Gastrocnemius medialis (tissue), 4 donors: ENCODE measurements at regions not wholly inside any gene's neighbourhood (a gene's known extent, or its start where the extent isn't known, plus 50 kb on each side); places are given as distances from the start of the nearest gene placed in this dataset.

Experiments
- ATAC-seq, 2 donors: fragments of 150-250 bp; one replicate each; pipeline ENCODE4 v1.9.1; 2016
- DNase-seq, 2 donors: peaks; one replicate each; pipeline ENCODE4 v3.0.0-alpha.2; 2019
- H3K27ac ChIP-seq, 4 donors: fragments of 200-600 bp; sonication (generic); 1 replicate in 1 of 4; 2 replicates in 3 of 4; pipeline ENCODE4 v1.5.1; 2016 to 2018; ENCODE audit warnings: mild to moderate bottlenecking in 2 of 4, moderate library complexity in 1 of 4
- H3K27me3 ChIP-seq, 3 donors: fragments of 200-600 bp; sonication (generic) in 2 of 3; 1 replicate in 1 of 3; 2 replicates in 2 of 3; pipeline versions ENCODE4 v1.5.1 to v1.6.0; 2016 to 2019; ENCODE audit warnings: mild to moderate bottlenecking in 1 of 3, moderate library complexity in 1 of 3
- H3K36me3 ChIP-seq, 2 donors: fragments of 200-600 bp; sonication (generic) in 1 of 2; one replicate each; pipeline ENCODE4 v1.5.1; 2017 to 2018
- H3K4me1 ChIP-seq, 2 donors: fragments of 200-600 bp; sonication (generic) in 1 of 2; one replicate each; pipeline ENCODE4 v1.5.1; 2016 to 2017; ENCODE audit warnings: mild to moderate bottlenecking in 2 of 2
- H3K4me3 ChIP-seq, 4 donors: fragments of 200-600 bp; sonication (generic) in 3 of 4; 1 replicate in 1 of 4; 2 replicates in 3 of 4; pipeline ENCODE4 v1.5.1; 2016 to 2019; ENCODE audit warnings: mild to moderate bottlenecking in 2 of 4
- H3K9me3 ChIP-seq, 3 donors: fragments of 200-600 bp; sonication (generic) in 2 of 3; 1 replicate in 1 of 3; 2 replicates in 2 of 3; pipeline ENCODE4 v1.5.1; 2016 to 2019
- CTCF ChIP-seq, 5 experiments: fragments of 450-650 bp in 3 of 5; fragments of 200-600 bp in 2 of 5; sonication (generic) in 2 of 5; IDR thresholded peaks in 4 of 5; conservative IDR thresholded peaks in 1 of 5; 1 replicate in 4 of 5; 2 replicates in 1 of 5; pipeline ENCODE4 v1.5.1; 2016 to 2019; ENCODE audit warnings: antibody characterized with exemption in 5 of 5, mild to moderate bottlenecking in 3 of 5, moderate library complexity in 3 of 5
- POLR2A ChIP-seq, 2 donors: fragments of 450-650 bp; IDR thresholded peaks; one replicate each; pipeline ENCODE4 v1.6.1; 2017; ENCODE audit warnings: antibody characterized with exemption in 2 of 2, mild to moderate bottlenecking in 2 of 2, moderate library complexity in 2 of 2
- in situ Hi-C, 4 donors: fragments of 200-750 bp; cut with MboI; loops; one replicate each; pipeline versions ENCODE4 v1.15.0 to v1.8.0; 2017; ENCODE audit warnings: low sequenced_read_pairs in 4 of 4
- intact Hi-C: fragments of 100-400 bp; cut with DNase I; formaldehyde crosslinking; loops from one replicate; pipeline ENCODE4 v1.15.1; 2023; ENCODE audit warnings: low total_unique reads

DNA sequence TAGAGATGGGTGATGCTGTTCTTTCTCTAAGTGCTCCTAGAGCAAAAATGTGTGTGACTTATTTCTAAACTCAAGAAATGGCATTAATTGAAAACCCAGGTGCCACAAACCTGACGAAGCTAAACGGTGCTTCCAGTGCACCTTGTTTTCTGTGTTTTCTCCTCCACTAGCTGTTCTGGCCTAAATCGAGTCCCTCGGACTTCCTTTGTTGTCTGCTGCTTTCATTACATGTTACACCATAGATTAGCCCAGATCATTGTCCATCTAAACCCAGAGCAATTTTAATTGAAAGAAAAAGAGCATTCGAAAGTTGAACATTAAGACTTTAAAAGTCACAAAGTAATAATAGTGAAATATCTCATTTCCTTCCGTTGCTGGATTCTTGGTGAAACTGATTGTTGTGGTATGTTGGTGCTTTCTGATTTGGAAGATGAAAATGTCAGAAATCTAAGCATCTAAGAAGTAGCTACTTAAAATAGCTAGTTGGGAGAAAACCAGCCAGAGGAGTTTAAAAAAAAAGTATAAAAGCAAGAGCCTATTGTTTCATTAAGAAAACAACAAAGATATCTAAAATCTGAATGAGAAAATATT is 219.6 kb upstream of the G2E3 start:
- H3K27me3 ChIP-seq, result no peaks in the 10 kb centered on the region
- DNase-seq (no peak), ATAC-seq (no peak)
- in situ Hi-C loops, result no loop called here
- H3K36me3 ChIP-seq, result no peaks in the 10 kb centered on the region
- H3K27ac ChIP-seq, result no peak overlapping the region
- TF ChIP-seq CTCF (IDR thresholded peaks at IDR 0.05 in 4 of 5, conservative IDR thresholded peaks at IDR 0.05 in 1 of 5) (no peak), POLR2A (IDR thresholded peaks at IDR 0.05) (no peak)
- no peaks in the 10 kb centered on the region for H3K4me1 ChIP-seq
- no peak overlapping the region for H3K4me3 ChIP-seq
- intact Hi-C loops, result no loop called here
- no peaks in the 10 kb centered on the region for H3K9me3 ChIP-seq

DNA sequence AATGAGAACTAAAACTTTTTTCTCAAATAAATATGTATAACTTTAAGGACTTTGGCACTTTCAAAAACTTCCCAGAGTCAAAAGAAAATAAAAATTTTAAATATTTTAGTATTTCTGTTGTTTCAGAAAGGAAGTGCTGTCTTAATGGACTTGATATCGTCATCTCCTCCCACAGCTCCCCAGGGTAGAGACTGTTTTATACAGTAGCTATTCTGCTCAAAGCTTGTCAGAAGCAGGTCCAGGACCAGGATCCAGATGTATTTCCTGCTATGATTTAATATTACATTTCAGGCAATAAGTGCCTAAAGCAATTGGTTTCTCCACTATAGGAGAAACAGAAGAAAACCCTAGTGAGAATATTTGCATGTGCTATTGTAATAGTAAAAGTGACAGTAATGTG is 218.5 kb upstream of the G2E3 start:
- no peak for DNase-seq
- no peaks in the 10 kb centered on the region for H3K36me3 ChIP-seq
- intact Hi-C loops, result no loop called here

DNA sequence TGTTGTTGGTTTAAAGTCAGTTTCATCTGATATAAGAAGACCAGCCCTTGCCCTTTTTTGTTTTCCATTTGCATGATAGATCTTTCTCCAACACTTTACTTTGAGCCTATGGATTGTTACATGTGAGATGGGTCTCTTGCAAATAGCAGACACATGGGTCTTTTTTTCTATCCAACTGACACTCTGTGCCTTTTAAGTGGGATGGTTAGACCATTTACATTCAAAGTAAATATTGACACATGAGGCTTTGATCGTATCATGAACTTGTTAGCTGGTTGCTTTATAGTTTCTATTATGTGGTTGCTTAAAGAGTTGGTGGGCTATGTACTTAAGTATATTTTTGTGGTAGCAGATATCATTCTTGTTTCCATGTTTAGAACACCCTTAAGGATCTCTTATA is 213.4 kb upstream of the G2E3 start:
- in situ Hi-C loops, result no loop called here

More for the DNA sequence above, 218.5 kb upstream of the G2E3 start:
- Histone ChIP-seq H3K9me3 (no peaks in the 10 kb centered on the region), H3K4me1 (no peaks in the 10 kb centered on the region), H3K27me3 (no peaks in the 10 kb centered on the region), H3K27ac (no peak overlapping the region), H3K4me3 (no peak overlapping the region)
- in situ Hi-C loops, result no loop called here
- TF ChIP-seq POLR2A (IDR thresholded peaks at IDR 0.05) (no peak), CTCF (IDR thresholded peaks at IDR 0.05 in 4 of 5, conservative IDR thresholded peaks at IDR 0.05 in 1 of 5) (no peak)
- no peak for ATAC-seq

DNA sequence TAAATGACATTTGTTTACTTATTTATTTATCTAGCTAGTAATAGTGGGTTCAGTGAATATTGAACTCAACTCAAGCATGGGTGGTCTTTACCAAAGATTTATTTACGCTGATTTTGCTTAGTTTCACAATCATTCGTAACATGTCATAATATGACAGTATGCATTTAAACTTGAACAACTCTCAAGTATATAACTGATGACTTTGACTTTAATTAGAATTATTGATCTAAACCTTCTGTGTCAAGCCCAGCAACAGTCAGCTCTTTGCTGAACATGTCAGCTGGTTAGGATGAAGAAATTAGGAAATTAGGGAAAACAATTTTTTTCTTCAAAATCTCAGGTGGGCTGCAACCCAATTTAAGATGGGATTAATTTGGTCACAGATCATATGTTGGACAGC is 210.5 kb upstream of the G2E3 start:
- Histone ChIP-seq H3K36me3 (no peaks in the 10 kb centered on the region), H3K4me1 (no peaks in the 10 kb centered on the region), H3K27ac (no peak overlapping the region), H3K9me3 (no peaks in the 10 kb centered on the region), H3K4me3 (no peak overlapping the region), H3K27me3 (no peaks in the 10 kb centered on the region)
- intact Hi-C loops (no loop called here), in situ Hi-C loops (no loop called here)
- TF ChIP-seq CTCF (IDR thresholded peaks at IDR 0.05 in 4 of 5, conservative IDR thresholded peaks at IDR 0.05 in 1 of 5) (no peak), POLR2A (IDR thresholded peaks at IDR 0.05) (no peak)
- no peak for ATAC-seq
- DNase-seq, result no peak

More for the DNA sequence above, 213.4 kb upstream of the G2E3 start:
- no peak overlapping the region for H3K4me3 ChIP-seq
- H3K9me3 ChIP-seq, result no peaks in the 10 kb centered on the region
- ATAC-seq (no peak), DNase-seq (no peak)
- no peak overlapping the region for H3K27ac ChIP-seq
- TF ChIP-seq POLR2A (IDR thresholded peaks at IDR 0.05) (no peak), CTCF (IDR thresholded peaks at IDR 0.05 in 4 of 5, conservative IDR thresholded peaks at IDR 0.05 in 1 of 5) (no peak)
- H3K4me1 ChIP-seq, result no peaks in the 10 kb centered on the region
- H3K36me3 ChIP-seq, result no peaks in the 10 kb centered on the region
- H3K27me3 ChIP-seq, result no peaks in the 10 kb centered on the region
- intact Hi-C loops, result no loop called here

DNA sequence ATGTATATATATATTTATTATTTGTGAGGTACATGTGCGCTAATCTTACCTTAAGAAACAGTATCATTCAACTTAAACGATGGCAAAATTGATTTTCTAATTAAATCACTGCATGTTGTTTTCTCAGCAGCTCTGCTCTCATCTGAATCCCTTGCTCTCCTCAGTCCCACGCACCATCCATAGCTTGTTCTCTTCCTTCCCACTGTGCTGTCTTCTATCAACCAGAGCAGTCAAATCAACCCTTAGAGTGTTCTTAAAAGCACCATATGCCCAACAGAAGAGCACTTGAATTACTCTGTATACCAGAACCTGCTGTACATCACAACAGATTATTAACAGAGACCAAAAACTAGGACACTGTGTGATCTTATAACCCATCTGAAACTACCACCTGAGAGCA is 209.4 kb upstream of the G2E3 start:
- no peaks in the 10 kb centered on the region for H3K36me3 ChIP-seq
- H3K4me3 ChIP-seq, result no peak overlapping the region
- intact Hi-C loops (no loop called here), in situ Hi-C loops (no loop called here)
- TF ChIP-seq POLR2A (IDR thresholded peaks at IDR 0.05), result no peak
- TF ChIP-seq CTCF (IDR thresholded peaks at IDR 0.05 in 4 of 5, conservative IDR thresholded peaks at IDR 0.05 in 1 of 5), result no peak
- no peak overlapping the region for H3K27ac ChIP-seq
- no peaks in the 10 kb centered on the region for H3K9me3 ChIP-seq
- no peaks in the 10 kb centered on the region for H3K4me1 ChIP-seq
- DNase-seq (no peak), ATAC-seq (no peak)
- H3K27me3 ChIP-seq, result no peaks in the 10 kb centered on the region
